Osteoblast (primary cell): ENCODE measurements at regions not wholly inside any gene's neighbourhood (a gene's known extent, or its start where the extent isn't known, plus 50 kb on each side); places are given as distances from the start of the nearest gene placed in this dataset.

Source experiments
- DNase-seq: peaks from one replicate; pipeline ENCODE4 v3.0.0; 2011; ENCODE audit warnings: low spot score, mixed read lengths; ENCODE audit not compliant: insufficient read length; ENCODE audit errors: missing footprints
- H2AFZ ChIP-seq: 2 replicates; pipeline ENCODE4 v1.6.0; 2011; ENCODE audit warnings: mild to moderate bottlenecking, low read length
- H3K27ac ChIP-seq: 2 replicates; pipeline ENCODE4 v1.5.1; 2011; ENCODE audit warnings: mild to moderate bottlenecking, low read depth, low read length, moderate library complexity
- H3K27me3 ChIP-seq: 2 replicates; pipeline ENCODE4 v1.6.0; 2012; ENCODE audit warnings: mild to moderate bottlenecking, control low read depth, inconsistent platforms, low read length, moderate library complexity; ENCODE audit not compliant: insufficient read depth
- H3K36me3 ChIP-seq: 2 replicates; pipeline ENCODE4 v1.5.1; 2011; ENCODE audit warnings: mild to moderate bottlenecking, low read length, control low read depth, moderate library complexity; ENCODE audit not compliant: insufficient read depth
- H3K4me1 ChIP-seq: 2 replicates; pipeline ENCODE4 v1.5.1; 2011; ENCODE audit warnings: mild to moderate bottlenecking, low read length, control low read depth, moderate library complexity; ENCODE audit not compliant: insufficient read depth
- H3K4me2 ChIP-seq: 2 replicates; pipeline ENCODE4 v1.6.0; 2011; ENCODE audit warnings: mild to moderate bottlenecking, low read length; ENCODE audit not compliant: insufficient read depth
- H3K4me3 ChIP-seq: fragments of 200-600 bp; sonication (generic); 3 replicates; pipeline ENCODE4 v1.5.1; 2012; ENCODE audit warnings: mild to moderate bottlenecking, low read length, inconsistent platforms; ENCODE audit not compliant: insufficient read depth
- H3K79me2 ChIP-seq: 2 replicates; pipeline ENCODE4 v1.6.0; 2012; ENCODE audit warnings: mild to moderate bottlenecking, low read length, control low read depth, inconsistent platforms; ENCODE audit not compliant: insufficient read depth
- H3K9me3 ChIP-seq: 2 replicates; pipeline ENCODE4 v1.5.1; 2011; ENCODE audit warnings: low read depth, low read length, control low read depth
- H4K20me1 ChIP-seq: 2 replicates; pipeline ENCODE4 v1.6.0; 2012; ENCODE audit warnings: mild to moderate bottlenecking, low read length, control low read depth; ENCODE audit not compliant: insufficient read depth
- TF ChIP-seq, protein P1 (sequence below): IDR thresholded peaks from 2 replicates; pipeline ENCODE4 v1.5.1; 2011; ENCODE audit warnings: mild to moderate bottlenecking, low read depth, low read length, moderate library complexity; ENCODE audit errors: extremely low read depth

DNA sequence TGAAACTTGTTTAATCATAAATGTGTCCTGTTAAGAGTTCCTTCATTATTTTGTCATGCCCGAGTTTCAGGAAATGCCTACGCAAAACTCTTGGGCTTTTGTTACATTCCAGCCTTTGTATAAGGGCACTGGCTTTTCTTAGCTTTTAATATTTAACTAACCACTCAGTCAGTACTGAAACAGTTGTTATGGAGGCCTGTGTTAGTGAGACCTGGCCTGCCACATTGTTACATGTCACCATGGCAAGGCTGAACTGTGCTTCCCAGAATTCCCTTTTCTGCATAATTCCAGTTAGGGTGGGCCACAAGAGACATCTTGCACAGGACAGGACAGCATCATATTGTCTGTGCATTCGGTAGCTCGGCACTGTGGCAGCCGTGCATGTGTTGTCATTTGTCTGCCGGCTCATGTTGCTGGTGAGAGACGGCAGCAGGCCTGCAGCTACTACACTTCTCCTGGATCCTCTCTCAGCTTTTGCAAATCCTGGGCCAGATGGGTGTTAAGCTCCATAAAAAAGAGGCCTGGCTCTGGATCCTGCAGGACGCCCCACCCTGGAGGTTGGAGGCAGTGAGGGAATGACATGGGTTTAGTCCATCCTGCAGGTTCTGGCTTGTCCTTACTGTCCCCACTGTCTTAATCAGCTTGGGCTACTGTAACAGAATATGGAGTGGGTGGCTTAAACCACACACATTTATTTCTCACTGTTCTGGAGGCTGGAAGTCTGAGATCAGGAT is 128.8 kb upstream of the DTNBP1 start:
- H3K27ac ChIP-seq, result no peak overlapping the region

DNA sequence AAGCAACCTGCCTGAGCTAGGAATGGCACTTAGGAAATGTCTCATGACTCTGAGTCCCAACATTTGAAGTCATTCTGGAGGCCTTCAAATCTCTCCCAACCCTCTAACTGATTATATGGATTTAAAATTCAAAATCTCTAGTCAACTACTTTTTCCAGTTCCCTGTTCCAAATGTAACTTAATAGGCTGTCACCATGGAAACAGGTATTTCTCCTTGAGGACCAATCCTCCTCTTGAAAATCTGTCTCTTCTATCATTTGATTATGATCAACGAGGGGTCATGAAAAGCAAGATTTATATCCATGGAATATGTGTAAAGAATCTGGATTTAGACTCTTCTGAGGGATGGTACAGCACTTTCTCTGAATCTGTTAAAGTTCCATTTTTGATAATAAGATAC is 127.3 kb upstream of the DTNBP1 start:
- H3K4me1 ChIP-seq, result no peaks in the 10 kb centered on the region
- H2AFZ ChIP-seq, result no peak overlapping the region
- no peak overlapping the region for H3K4me3 ChIP-seq
- no peaks in the 10 kb centered on the region for H3K9me3 ChIP-seq
- no peaks in the 10 kb centered on the region for H4K20me1 ChIP-seq
- no peaks in the 10 kb centered on the region for H3K79me2 ChIP-seq
- H3K36me3 ChIP-seq, result no peaks in the 10 kb centered on the region
- no peak overlapping the region for H3K4me2 ChIP-seq
- H3K27me3 ChIP-seq, result no peaks in the 10 kb centered on the region
- TF ChIP-seq, protein P1, sequence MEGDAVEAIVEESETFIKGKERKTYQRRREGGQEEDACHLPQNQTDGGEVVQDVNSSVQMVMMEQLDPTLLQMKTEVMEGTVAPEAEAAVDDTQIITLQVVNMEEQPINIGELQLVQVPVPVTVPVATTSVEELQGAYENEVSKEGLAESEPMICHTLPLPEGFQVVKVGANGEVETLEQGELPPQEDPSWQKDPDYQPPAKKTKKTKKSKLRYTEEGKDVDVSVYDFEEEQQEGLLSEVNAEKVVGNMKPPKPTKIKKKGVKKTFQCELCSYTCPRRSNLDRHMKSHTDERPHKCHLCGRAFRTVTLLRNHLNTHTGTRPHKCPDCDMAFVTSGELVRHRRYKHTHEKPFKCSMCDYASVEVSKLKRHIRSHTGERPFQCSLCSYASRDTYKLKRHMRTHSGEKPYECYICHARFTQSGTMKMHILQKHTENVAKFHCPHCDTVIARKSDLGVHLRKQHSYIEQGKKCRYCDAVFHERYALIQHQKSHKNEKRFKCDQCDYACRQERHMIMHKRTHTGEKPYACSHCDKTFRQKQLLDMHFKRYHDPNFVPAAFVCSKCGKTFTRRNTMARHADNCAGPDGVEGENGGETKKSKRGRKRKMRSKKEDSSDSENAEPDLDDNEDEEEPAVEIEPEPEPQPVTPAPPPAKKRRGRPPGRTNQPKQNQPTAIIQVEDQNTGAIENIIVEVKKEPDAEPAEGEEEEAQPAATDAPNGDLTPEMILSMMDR, result no peak
- H3K27ac ChIP-seq, result no peak overlapping the region
- DNase-seq, result no peak

More for the DNA sequence above, 128.8 kb upstream of the DTNBP1 start:
- no peaks in the 10 kb centered on the region for H3K79me2 ChIP-seq
- H3K4me3 ChIP-seq, result no peak overlapping the region
- H2AFZ ChIP-seq, result no peak overlapping the region
- no peaks in the 10 kb centered on the region for H3K9me3 ChIP-seq
- H3K36me3 ChIP-seq, result no peaks in the 10 kb centered on the region
- no peaks in the 10 kb centered on the region for H3K4me1 ChIP-seq
- no peak overlapping the region for H3K4me2 ChIP-seq
- H3K27me3 ChIP-seq, result no peaks in the 10 kb centered on the region
- TF ChIP-seq, protein P1, result no peak
- no peaks in the 10 kb centered on the region for H4K20me1 ChIP-seq
- DNase-seq, result no peak

- Histone ChIP-seq H3K9me3 (no peaks in the 10 kb centered on the region), H2AFZ (no peak overlapping the region), H3K4me2 (no peak overlapping the region), H3K27me3 (no peaks in the 10 kb centered on the region), H3K79me2 (no peaks in the 10 kb centered on the region), H4K20me1 (no peaks in the 10 kb centered on the region), H3K27ac (no peak overlapping the region), H3K4me3 (no peak overlapping the region), H3K36me3 (no peaks in the 10 kb centered on the region), H3K4me1 (no peaks in the 10 kb centered on the region)
- DNase-seq, result no peak
- TF ChIP-seq, protein P1, result no peak
Observed at GRCh38 chr6:15786846-15787245, 124.0 kb upstream of the DTNBP1 start.

DNA sequence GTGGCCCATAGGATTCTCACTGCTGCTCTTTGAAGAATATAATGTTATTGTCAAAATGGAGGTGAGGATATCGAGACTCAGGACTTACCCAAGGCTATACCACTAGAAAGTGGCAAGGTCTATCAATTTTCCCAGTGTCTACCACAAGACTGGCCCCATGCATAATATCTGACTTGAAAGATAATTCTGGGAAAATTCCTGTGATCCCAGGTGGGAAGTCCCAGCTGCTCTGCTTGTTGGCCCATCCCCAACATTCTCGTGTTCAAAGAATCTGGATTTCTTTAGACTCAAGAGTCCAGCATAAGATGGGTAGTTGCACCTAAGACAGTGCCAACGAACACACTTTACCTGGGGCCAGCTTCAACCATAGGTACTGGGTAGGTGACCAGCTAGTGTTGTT is 120.7 kb upstream of the DTNBP1 start:
- Histone ChIP-seq H3K9me3 (no peaks in the 10 kb centered on the region), H4K20me1 (no peaks in the 10 kb centered on the region), H3K36me3 (no peaks in the 10 kb centered on the region), H3K4me1 (no peaks in the 10 kb centered on the region), H3K4me3 (no peak overlapping the region), H3K27ac (no peak overlapping the region), H3K4me2 (no peak overlapping the region), H3K27me3 (no peaks in the 10 kb centered on the region), H2AFZ (no peak overlapping the region), H3K79me2 (no peaks in the 10 kb centered on the region)
- DNase-seq, result no peak
- TF ChIP-seq, protein P1, result no peak
